K562 (cell line): ENCODE measurements at regions not wholly inside any gene's neighbourhood (a gene's known extent, or its start where the extent isn't known, plus 50 kb on each side); places are given as distances from the start of the nearest gene placed in this dataset.

Experiments used
- ATAC-seq: fragments of 200-7000 bp; cut with Tn5 transposase; 3 replicates; pipeline ENCODE4 v1.9.1; 2020; ENCODE audit warnings: moderate library complexity
- BruUV-seq: library from RNA; stranded (reverse); fragments of 400-500 nt; replicated peaks from 2 replicates; lab custom pipeline; 2021; lab: Mats Ljungman, UMichigan
- CTCF ChIA-PET: fragments of 300-600 bp; formaldehyde crosslinking; extraction: SDS; loops from one replicate; lab custom pipeline; 2021; ENCODE audit warnings: low intra/inter-chr PET ratio; lab: Yijun Ruan, JAX
- POLR2A ChIA-PET: fragments of 300-600, 350-650 bp; sonication (Branson Sonifier 250); formaldehyde crosslinking; extraction: SDS; loops from one replicate; lab custom pipeline; 2021; ENCODE audit warnings: antibody characterized with exemption, inconsistent platforms; lab: Yijun Ruan, JAX
- DNase-seq, 4 experiments: peaks; one replicate each; pipeline versions ENCODE4 v3.0.0 to v3.0.0-alpha.2; 2011 to 2018; ENCODE audit warnings: low spot score in 3 of 4, mixed read lengths in 3 of 4; ENCODE audit errors: extremely low read depth in 1 of 4
- FAIRE-seq: peaks from 2 replicates; lab custom pipeline; 2011; peaks lifted over from hg19 to GRCh38; lab: Jason Lieb, UNC
- H2AFZ ChIP-seq: 2 replicates; pipeline ENCODE4 v1.6.0; 2011; ENCODE audit warnings: low read depth, low read length, control low read depth, inconsistent platforms
- H3K27ac ChIP-seq: fragments of 200-600 bp; 3 replicates; pipeline ENCODE4 v1.8.0; 2011; ENCODE audit warnings: low read depth, mild to moderate bottlenecking, control low read depth, inconsistent platforms, low read length, moderate library complexity, mixed read lengths; ENCODE audit errors: extremely low read depth
- H3K27me3 ChIP-seq, 2 experiments: fragments of 300-600 bp in 1 of 2; 2 replicates in 1 of 2; 3 replicates in 1 of 2; pipeline versions ENCODE4 v1.6.0 to v1.8.0; 2011; ENCODE audit warnings: inconsistent platforms in 2 of 2, low read length in 2 of 2, mild to moderate bottlenecking in 1 of 2, mixed read lengths in 1 of 2, moderate library complexity in 1 of 2; ENCODE audit not compliant: control insufficient read depth in 2 of 2, insufficient read depth in 2 of 2
- H3K36me3 ChIP-seq: fragments of 300-600 bp; 3 replicates; pipeline ENCODE4 v1.8.0; 2011; ENCODE audit warnings: mild to moderate bottlenecking, low read length, inconsistent platforms; ENCODE audit not compliant: control insufficient read depth, insufficient read depth
- H3K4me1 ChIP-seq, 2 experiments: fragments of 200-600 bp in 1 of 2; replicated peaks in 1 of 2; 2 replicates in 1 of 2; 3 replicates in 1 of 2; pipeline versions ENCODE4 v1.5.1 to v1.8.0; 2011; ENCODE audit warnings: inconsistent platforms in 2 of 2, low read length in 2 of 2, mild to moderate bottlenecking in 1 of 2, mixed read lengths in 1 of 2, moderate library complexity in 1 of 2; ENCODE audit not compliant: control insufficient read depth in 2 of 2, insufficient read depth in 2 of 2
- H3K4me2 ChIP-seq: 2 replicates; pipeline ENCODE4 v1.6.1; 2011; ENCODE audit warnings: low read length, control low read depth, inconsistent platforms, mixed read lengths; ENCODE audit not compliant: insufficient read depth
- H3K4me3 ChIP-seq: fragments of 200-600 bp; sonication (generic), shearing (Covaris generic); 2 replicates; pipeline ENCODE4 v1.5.1; 2016; ENCODE audit warnings: control low read depth, inconsistent platforms
- H3K79me2 ChIP-seq: fragments of 200-600 bp; 3 replicates; pipeline ENCODE4 v1.8.0; 2011; ENCODE audit warnings: low read length, inconsistent platforms; ENCODE audit not compliant: control insufficient read depth, insufficient read depth
- H3K9ac ChIP-seq, 2 experiments: 2 replicates each; pipeline versions ENCODE4 v1.6.0 to v1.6.1; 2011; ENCODE audit warnings: low read depth in 2 of 2, low read length in 2 of 2, control low read depth in 1 of 2, inconsistent platforms in 1 of 2, mild to moderate bottlenecking in 1 of 2, mixed read lengths in 1 of 2; ENCODE audit not compliant: insufficient read depth in 1 of 2
- H3K9me1 ChIP-seq: one replicate; pipeline ENCODE4 v1.6.0; 2011; ENCODE audit warnings: inconsistent platforms, mild to moderate bottlenecking, low read length, moderate library complexity; ENCODE audit not compliant: control insufficient read depth, insufficient read depth
- H3K9me3 ChIP-seq: replicated peaks from 2 replicates; pipeline ENCODE4 v1.5.1; 2011; ENCODE audit warnings: low read depth, low read length, inconsistent platforms; ENCODE audit not compliant: control insufficient read depth, insufficient read depth
- H4K20me1 ChIP-seq: replicated peaks from 2 replicates; pipeline ENCODE4 v1.6.1; 2011; ENCODE audit warnings: low read length, inconsistent platforms, mixed read lengths; ENCODE audit not compliant: control insufficient read depth, insufficient read depth
- DIDO1 ChIP-seq: fragments of 450-650 bp; IDR thresholded peaks from 2 replicates; pipeline ENCODE4 v1.6.1; 2016; ENCODE audit warnings: low read depth, missing biosample characterization, missing genetic modification characterization
- GABPB2 ChIP-seq: fragments of 250-450 bp; sonication (Bioruptor Pico); conservative IDR thresholded peaks from 2 replicates; pipeline ENCODE4 v1.5.1; 2021; ENCODE audit warnings: mild to moderate bottlenecking
- ZNF764 ChIP-seq: fragments of 250-450 bp; sonication (Bioruptor Pico); IDR thresholded peaks from 2 replicates; pipeline ENCODE4 v1.4.0; 2020; ENCODE audit warnings: low read depth, mild to moderate bottlenecking, moderate library complexity
- WGBS: fragments of 100-300 bp; shearing (Covaris generic); methylation state at CpG from one replicate; pipeline ENCODE4 v1.1.6; 2016; ENCODE audit warnings: low coverage, mixed read lengths; ENCODE audit not compliant: insufficient coverage; ENCODE audit errors: missing lambda C conversion rate; 5-methylcytosine and 5-hydroxymethylcytosine counted together
- in situ Hi-C: fragments of 300-500 bp; cut with MboI; formaldehyde crosslinking; loops from 4 replicates; pipeline ENCODE4 v1.15.0; 2018; ENCODE audit warnings: inconsistent platforms, mixed read lengths
- intact Hi-C: fragments of 100-400 bp; cut with micrococcal nuclease; formaldehyde crosslinking; loops from 2 replicates; pipeline ENCODE4 v1.14.2; 2022
- TF ChIP-seq, protein P1 (sequence below), 2 experiments: fragments of 450-650 bp in 1 of 2; sonication (generic) in 1 of 2; formaldehyde crosslinking in 1 of 2; IDR thresholded peaks; 2 replicates each; pipeline versions ENCODE4 v1.7.1 to v1.9.0; 2016 to 2022; ENCODE audit warnings: inconsistent platforms in 1 of 2, mild to moderate bottlenecking in 1 of 2, missing genetic modification reagents in 1 of 2

DNA sequence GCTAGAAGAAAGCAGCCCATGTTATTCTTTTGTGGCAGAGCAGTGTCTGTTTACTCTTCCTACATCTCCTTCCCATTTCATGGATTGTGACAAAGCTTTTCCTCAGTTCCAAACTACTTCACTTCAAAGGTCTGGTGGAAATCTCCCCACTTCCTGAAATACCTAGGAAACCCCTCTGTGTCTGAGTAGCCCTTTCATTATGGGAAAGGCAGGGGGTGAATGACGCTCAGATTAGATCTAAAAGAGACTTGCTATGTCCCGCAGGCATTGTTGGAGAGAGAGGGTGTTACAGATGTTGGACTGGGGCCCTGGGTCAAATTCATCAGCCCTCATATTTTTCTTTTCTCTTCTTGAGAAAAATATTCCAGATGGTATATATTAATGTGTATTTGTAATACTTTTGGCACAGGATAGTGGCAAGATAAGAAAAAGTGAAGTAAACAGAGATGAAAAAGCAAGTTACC lies 675.0 kb downstream of the IRS1 start:
- BruUV-seq, result no TSS peak
- Histone ChIP-seq H3K4me1 (no peaks in the 10 kb centered on the region), H3K9ac (no peak overlapping the region), H3K4me3 (no peak overlapping the region), H3K4me2 (no peak overlapping the region), H4K20me1 (no peaks in the 10 kb centered on the region), H3K27ac (no peak overlapping the region), H3K36me3 (no peaks in the 10 kb centered on the region), H3K79me2 (no peaks in the 10 kb centered on the region), H3K27me3 (no peaks in the 10 kb centered on the region), H3K9me3 (no peaks in the 10 kb centered on the region), H2AFZ (no peak overlapping the region), H3K9me1 (no peaks in the 10 kb centered on the region)
- ATAC-seq (no peak), DNase-seq (no peak), FAIRE-seq (no peak)
- WGBS, result 0% methylated on average over 2 of the region's 2 CpGs
- intact Hi-C loops (no loop called here), in situ Hi-C loops (no loop called here)
- POLR2A ChIA-PET, result no interaction called here
- CTCF ChIA-PET, result no interaction called here
- TF ChIP-seq DIDO1 (tag), result no peak
- TF ChIP-seq GABPB2 (CRISPR knock-in tag), result no peak
- no peak for TF ChIP-seq ZNF764 (CRISPR knock-in tag)
- TF ChIP-seq, protein P1, sequence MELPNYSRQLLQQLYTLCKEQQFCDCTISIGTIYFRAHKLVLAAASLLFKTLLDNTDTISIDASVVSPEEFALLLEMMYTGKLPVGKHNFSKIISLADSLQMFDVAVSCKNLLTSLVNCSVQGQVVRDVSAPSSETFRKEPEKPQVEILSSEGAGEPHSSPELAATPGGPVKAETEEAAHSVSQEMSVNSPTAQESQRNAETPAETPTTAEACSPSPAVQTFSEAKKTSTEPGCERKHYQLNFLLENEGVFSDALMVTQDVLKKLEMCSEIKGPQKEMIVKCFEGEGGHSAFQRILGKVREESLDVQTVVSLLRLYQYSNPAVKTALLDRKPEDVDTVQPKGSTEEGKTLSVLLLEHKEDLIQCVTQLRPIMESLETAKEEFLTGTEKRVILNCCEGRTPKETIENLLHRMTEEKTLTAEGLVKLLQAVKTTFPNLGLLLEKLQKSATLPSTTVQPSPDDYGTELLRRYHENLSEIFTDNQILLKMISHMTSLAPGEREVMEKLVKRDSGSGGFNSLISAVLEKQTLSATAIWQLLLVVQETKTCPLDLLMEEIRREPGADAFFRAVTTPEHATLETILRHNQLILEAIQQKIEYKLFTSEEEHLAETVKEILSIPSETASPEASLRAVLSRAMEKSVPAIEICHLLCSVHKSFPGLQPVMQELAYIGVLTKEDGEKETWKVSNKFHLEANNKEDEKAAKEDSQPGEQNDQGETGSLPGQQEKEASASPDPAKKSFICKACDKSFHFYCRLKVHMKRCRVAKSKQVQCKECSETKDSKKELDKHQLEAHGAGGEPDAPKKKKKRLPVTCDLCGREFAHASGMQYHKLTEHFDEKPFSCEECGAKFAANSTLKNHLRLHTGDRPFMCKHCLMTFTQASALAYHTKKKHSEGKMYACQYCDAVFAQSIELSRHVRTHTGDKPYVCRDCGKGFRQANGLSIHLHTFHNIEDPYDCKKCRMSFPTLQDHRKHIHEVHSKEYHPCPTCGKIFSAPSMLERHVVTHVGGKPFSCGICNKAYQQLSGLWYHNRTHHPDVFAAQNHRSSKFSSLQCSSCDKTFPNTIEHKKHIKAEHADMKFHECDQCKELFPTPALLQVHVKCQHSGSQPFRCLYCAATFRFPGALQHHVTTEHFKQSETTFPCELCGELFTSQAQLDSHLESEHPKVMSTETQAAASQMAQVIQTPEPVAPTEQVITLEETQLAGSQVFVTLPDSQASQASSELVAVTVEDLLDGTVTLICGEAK (IDR thresholded peaks at IDR 0.05), result no peak
- TF ChIP-seq, protein P1 (CRISPR knock-in tag; IDR thresholded peaks at IDR 0.05), result no peak
